Parathyroid adenoma (tissue), 2 donors: ENCODE measurements at regions not wholly inside any gene's neighbourhood (a gene's known extent, or its start where the extent isn't known, plus 50 kb on each side); places are given as distances from the start of the nearest gene placed in this dataset.

ENCODE experiments used
- H2AFZ ChIP-seq: fragments of 300-600 bp; sonication (generic); one replicate; pipeline ENCODE4 v1.7.0; 2017; ENCODE audit warnings: antibody characterized with exemption, mild to moderate bottlenecking
- H3K27ac ChIP-seq: fragments of 300-600 bp; sonication (generic); one replicate; pipeline ENCODE4 v1.7.0; 2017
- H3K27me3 ChIP-seq: fragments of 300-600 bp; sonication (generic); one replicate; pipeline ENCODE4 v1.7.0; 2017; ENCODE audit warnings: low read length; ENCODE audit not compliant: control insufficient read depth, insufficient read depth
- H3K36me3 ChIP-seq: fragments of 300-600 bp; sonication (generic); one replicate; pipeline ENCODE4 v1.7.0; 2017; ENCODE audit warnings: low read length; ENCODE audit not compliant: control insufficient read depth, insufficient read depth
- H3K4me1 ChIP-seq: fragments of 300-600 bp; sonication (generic); one replicate; pipeline ENCODE4 v1.7.0; 2017; ENCODE audit warnings: control low read depth
- H3K4me2 ChIP-seq: fragments of 300-600 bp; sonication (generic); one replicate; pipeline ENCODE4 v1.7.0; 2017; ENCODE audit warnings: low read length
- H3K4me3 ChIP-seq: fragments of 300-600 bp; sonication (generic); one replicate; pipeline ENCODE4 v1.7.0; 2017; ENCODE audit warnings: low read depth, low read length
- H3K79me2 ChIP-seq: fragments of 300-600 bp; sonication (generic); one replicate; pipeline ENCODE4 v1.7.0; 2017; ENCODE audit warnings: control low read depth
- H3K9ac ChIP-seq: fragments of 300-600 bp; sonication (generic); one replicate; pipeline ENCODE4 v1.7.0; 2017; ENCODE audit warnings: mild to moderate bottlenecking
- H3K9me3 ChIP-seq: fragments of 300-600 bp; sonication (generic); one replicate; pipeline ENCODE4 v1.7.0; 2017; ENCODE audit warnings: low read length; ENCODE audit not compliant: control insufficient read depth
- CTCF ChIP-seq: fragments of 300-600 bp; sonication (generic); IDR thresholded peaks from one replicate; pipeline ENCODE4 v1.7.0; 2017; ENCODE audit warnings: antibody characterized with exemption, mild to moderate bottlenecking
- donor health status: primary hyperparathyroidism.

- H3K4me2 ChIP-seq: no peak overlapping the region
- H3K9ac ChIP-seq: no peak overlapping the region
- H3K27me3 ChIP-seq: no peaks in the 10 kb centered on the region
- H3K4me3 ChIP-seq: no peak overlapping the region
- no peaks in the 10 kb centered on the region for H3K79me2 ChIP-seq
- H3K36me3 ChIP-seq: no peaks in the 10 kb centered on the region
- no peak overlapping the region for H3K27ac ChIP-seq
- H3K9me3 ChIP-seq: no peaks in the 10 kb centered on the region
- no peaks in the 10 kb centered on the region for H3K4me1 ChIP-seq
- no peak overlapping the region for H2AFZ ChIP-seq
- no peak for TF ChIP-seq CTCF
Measured at GRCh38 chr12:30095511-30095910, 311.8 kb upstream of the TMTC1 start.

DNA sequence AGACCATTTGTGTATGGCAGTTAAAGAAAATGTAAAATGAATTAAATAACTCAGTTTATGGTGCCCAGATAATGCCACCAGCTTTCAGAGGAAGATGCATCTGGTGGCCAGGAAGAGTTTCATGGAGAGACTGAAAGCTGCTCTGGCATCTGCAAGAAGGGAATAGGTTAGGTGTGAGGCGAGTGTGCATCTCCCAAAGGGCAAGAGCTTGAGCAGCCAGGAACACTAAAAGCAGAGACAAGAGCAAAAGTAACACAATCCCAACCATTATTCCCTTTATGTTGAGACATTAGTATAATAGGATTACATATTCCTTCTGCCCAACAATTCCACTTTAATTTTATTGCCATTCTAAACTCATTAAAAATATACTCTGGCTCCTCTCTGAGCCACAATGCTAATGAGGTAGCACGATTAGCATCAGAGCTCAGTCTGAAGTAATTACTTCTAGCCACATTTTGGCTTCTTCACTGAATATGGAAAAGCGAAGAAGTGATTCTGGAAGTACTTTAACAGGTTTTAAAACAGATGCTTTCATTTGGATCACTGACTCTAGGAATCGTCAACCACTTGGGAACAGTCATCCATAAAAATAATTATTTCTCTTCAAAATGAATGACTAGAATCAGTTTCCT is 309.4 kb upstream of the TMTC1 start:
- Histone ChIP-seq H3K27ac (no peak overlapping the region), H3K36me3 (no peaks in the 10 kb centered on the region), H2AFZ (no peak overlapping the region), H3K4me2 (no peak overlapping the region), H3K4me1 (no peaks in the 10 kb centered on the region), H3K27me3 (no peaks in the 10 kb centered on the region), H3K79me2 (no peaks in the 10 kb centered on the region), H3K9me3 (no peaks in the 10 kb centered on the region), H3K4me3 (no peak overlapping the region), H3K9ac (no peak overlapping the region)
- no peak for TF ChIP-seq CTCF

DNA sequence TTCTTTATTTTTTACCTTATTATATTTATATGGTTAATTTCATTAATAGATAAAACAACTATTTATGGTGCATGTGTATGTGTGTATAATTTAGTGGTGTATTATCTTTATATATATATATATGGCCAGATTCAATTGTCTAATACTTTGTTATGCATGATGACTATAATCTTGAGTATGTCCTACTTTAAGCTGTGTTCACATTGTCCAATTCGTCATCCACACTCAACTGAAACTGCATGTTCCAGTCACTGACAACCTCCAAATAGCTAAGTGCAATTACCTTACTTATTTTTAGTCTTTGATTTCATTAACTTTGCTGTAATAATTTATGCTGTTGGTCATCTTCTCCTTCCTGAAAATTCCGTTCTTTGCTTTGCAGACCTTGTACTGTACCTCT is 306.5 kb upstream of the TMTC1 start:
- no peak overlapping the region for H3K9ac ChIP-seq
- H3K4me3 ChIP-seq: no peak overlapping the region
- H3K27me3 ChIP-seq: no peaks in the 10 kb centered on the region
- H3K4me1 ChIP-seq: no peaks in the 10 kb centered on the region
- H3K36me3 ChIP-seq: no peaks in the 10 kb centered on the region
- no peak overlapping the region for H2AFZ ChIP-seq
- no peak overlapping the region for H3K27ac ChIP-seq
- TF ChIP-seq CTCF: no peak
- H3K9me3 ChIP-seq: no peaks in the 10 kb centered on the region
- H3K79me2 ChIP-seq: no peaks in the 10 kb centered on the region
- no peak overlapping the region for H3K4me2 ChIP-seq

- Histone ChIP-seq H3K4me3 (no peak overlapping the region), H3K9me3 (no peaks in the 10 kb centered on the region), H3K9ac (no peak overlapping the region), H3K79me2 (no peaks in the 10 kb centered on the region), H3K36me3 (no peaks in the 10 kb centered on the region), H3K4me2 (no peak overlapping the region), H3K4me1 (no peaks in the 10 kb centered on the region), H3K27me3 (no peaks in the 10 kb centered on the region), H3K27ac (no peak overlapping the region), H2AFZ (no peak overlapping the region)
- TF ChIP-seq CTCF: no peak
Measured at GRCh38 chr12:30088259-30088995, 304.7 kb upstream of the TMTC1 start.

DNA sequence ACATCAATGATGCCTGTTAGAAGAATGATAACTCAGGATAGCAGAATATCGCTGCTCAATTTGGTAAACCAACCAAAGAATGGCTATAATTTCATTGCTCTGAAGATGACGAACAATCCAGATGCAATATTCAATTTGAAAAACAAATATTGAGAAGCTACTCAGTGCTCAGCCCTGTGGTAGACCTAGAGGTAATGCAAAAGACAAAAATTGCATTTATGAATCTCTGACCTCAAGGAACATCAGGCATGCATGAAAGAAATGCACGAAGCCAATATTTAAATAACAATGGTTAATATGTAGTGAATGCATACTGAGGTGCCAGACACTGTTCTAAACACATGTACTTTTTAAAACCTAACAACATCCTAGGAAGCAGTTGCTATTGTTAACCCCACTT is 298.6 kb upstream of the TMTC1 start:
- H3K36me3 ChIP-seq: no peaks in the 10 kb centered on the region
- H3K4me1 ChIP-seq: no peaks in the 10 kb centered on the region
- no peak overlapping the region for H3K4me2 ChIP-seq
- no peak overlapping the region for H3K27ac ChIP-seq
- TF ChIP-seq CTCF: no peak
- H3K79me2 ChIP-seq: no peaks in the 10 kb centered on the region
- no peak overlapping the region for H3K9ac ChIP-seq
- no peak overlapping the region for H2AFZ ChIP-seq
- no peak overlapping the region for H3K4me3 ChIP-seq
- no peaks in the 10 kb centered on the region for H3K9me3 ChIP-seq
- H3K27me3 ChIP-seq: no peaks in the 10 kb centered on the region
